ENCODE measurements at regions not wholly inside any gene's neighbourhood (a gene's known extent, or its start where the extent isn't known, plus 50 kb on each side); places are given as distances from the start of the nearest gene placed in this dataset.

DNA sequence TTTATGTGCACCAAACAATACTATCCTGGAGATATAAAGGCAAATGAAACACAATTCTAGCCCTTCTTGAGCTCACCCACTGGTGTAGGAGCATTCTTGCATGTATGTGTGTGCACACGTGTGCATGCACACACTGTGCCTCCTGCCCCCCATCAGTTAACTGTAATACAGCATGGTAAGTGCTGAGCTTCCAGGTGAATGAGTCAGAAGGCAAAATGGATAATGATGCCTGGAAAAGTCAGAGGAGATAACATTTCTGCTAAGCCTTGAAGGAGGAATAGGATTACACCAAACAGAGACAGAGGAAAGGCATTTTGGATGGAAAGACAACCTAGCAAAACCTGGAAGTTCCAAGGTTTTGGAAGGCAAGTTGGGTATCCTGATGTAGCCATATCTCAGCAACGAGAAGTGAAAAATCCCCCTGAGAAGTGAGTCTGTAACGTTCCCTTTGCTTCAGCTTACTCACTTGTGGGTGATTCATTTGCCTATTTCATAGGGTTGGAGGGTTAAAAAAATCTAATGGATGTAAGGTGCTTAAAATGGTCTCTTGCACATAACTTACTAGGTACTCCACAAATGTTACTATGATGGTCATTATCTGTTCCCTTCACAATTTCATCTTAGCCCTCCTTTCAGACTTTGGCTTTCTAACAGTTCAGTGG lies 101.4 kb upstream of the STC2 start:
- TF ChIP-seq, protein P1, sequence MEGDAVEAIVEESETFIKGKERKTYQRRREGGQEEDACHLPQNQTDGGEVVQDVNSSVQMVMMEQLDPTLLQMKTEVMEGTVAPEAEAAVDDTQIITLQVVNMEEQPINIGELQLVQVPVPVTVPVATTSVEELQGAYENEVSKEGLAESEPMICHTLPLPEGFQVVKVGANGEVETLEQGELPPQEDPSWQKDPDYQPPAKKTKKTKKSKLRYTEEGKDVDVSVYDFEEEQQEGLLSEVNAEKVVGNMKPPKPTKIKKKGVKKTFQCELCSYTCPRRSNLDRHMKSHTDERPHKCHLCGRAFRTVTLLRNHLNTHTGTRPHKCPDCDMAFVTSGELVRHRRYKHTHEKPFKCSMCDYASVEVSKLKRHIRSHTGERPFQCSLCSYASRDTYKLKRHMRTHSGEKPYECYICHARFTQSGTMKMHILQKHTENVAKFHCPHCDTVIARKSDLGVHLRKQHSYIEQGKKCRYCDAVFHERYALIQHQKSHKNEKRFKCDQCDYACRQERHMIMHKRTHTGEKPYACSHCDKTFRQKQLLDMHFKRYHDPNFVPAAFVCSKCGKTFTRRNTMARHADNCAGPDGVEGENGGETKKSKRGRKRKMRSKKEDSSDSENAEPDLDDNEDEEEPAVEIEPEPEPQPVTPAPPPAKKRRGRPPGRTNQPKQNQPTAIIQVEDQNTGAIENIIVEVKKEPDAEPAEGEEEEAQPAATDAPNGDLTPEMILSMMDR (IDR thresholded peaks at IDR 0.05; ENCODE audit: low read depth, low read length) = no peak
- TF ChIP-seq EZH2phosphoT487 (IDR thresholded peaks at IDR 0.05; ENCODE audit: low read depth) = no peak
